ENCODE measurements at regions not wholly inside any gene's neighbourhood (a gene's known extent, or its start where the extent isn't known, plus 50 kb on each side); places are given as distances from the start of the nearest gene placed in this dataset.

GRCh38 chr17:77332981-77333685 is 192.4 kb downstream of the SEC14L1 start (continued):
- TF ChIP-seq RCOR1 (IDR thresholded peaks at IDR 0.05; ENCODE audit: borderline replicate concordance in 1 of 2, low read depth in 2 of 2, low read length in 2 of 2) (peak in 1 of 2 experiments; percentile 18; a peak in 1 of 4 replicates), ADNP (tag; IDR thresholded peaks at IDR 0.05) (no peak)

DNA sequence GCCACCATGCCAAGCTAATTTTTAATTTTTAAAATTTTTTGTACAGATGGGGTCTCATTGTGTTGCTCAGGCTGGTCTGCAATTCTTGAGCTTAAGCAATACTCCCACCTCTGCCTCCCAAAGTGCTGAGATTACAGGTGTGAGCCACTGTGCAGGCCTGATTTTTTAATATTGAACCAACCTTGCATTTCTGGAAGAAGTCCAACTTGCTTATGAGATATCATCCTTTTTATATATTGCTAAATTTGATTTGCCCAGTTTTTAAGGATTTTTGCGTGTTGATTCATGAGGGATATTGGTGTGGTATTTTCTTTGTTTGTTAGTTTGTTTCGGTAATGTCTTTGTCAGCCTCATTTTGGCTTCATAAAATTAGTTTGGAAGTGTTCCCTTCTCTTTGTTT is 196.4 kb downstream of the SEC14L1 start:
- no peak overlapping the region for H2AFZ ChIP-seq (ENCODE audit: low read depth, low read length)
- TF ChIP-seq HDAC1 (IDR thresholded peaks at IDR 0.05) (no peak), HMGN3 (IDR thresholded peaks at IDR 0.05; ENCODE audit: borderline replicate concordance, extremely low read depth, insufficient read length, low read depth, low read length) (no peak), ZNF324 (CRISPR knock-in tag; IDR thresholded peaks at IDR 0.05) (peak; percentile 90), BCOR (IDR thresholded peaks at IDR 0.05) (no peak), NFIC (IDR thresholded peaks at IDR 0.05) (peak; percentile 78), BDP1 (IDR thresholded peaks at IDR 0.05; ENCODE audit: insufficient read depth, insufficient read length) (no peak), KAT8 (IDR thresholded peaks at IDR 0.05; ENCODE audit: low read depth) (no peak), MAFF (IDR thresholded peaks at IDR 0.05; ENCODE audit: low read length) (no peak), GATAD2B (IDR thresholded peaks at IDR 0.05; ENCODE audit: borderline replicate concordance) (no peak), ZNF785 (CRISPR knock-in tag; IDR thresholded peaks at IDR 0.05) (no peak), RBFOX2 (IDR thresholded peaks at IDR 0.05; ENCODE audit: low read depth, low read length) (no peak), XRCC3 (IDR thresholded peaks at IDR 0.05) (no peak), NBN (IDR thresholded peaks at IDR 0.05; ENCODE audit: low read depth) (no peak), HDAC3 (IDR thresholded peaks at IDR 0.05; ENCODE audit: borderline replicate concordance, partially characterized antibody) (no peak)
- TF ChIP-seq, protein P1, sequence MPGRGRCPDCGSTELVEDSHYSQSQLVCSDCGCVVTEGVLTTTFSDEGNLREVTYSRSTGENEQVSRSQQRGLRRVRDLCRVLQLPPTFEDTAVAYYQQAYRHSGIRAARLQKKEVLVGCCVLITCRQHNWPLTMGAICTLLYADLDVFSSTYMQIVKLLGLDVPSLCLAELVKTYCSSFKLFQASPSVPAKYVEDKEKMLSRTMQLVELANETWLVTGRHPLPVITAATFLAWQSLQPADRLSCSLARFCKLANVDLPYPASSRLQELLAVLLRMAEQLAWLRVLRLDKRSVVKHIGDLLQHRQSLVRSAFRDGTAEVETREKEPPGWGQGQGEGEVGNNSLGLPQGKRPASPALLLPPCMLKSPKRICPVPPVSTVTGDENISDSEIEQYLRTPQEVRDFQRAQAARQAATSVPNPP (IDR thresholded peaks at IDR 0.05; ENCODE audit: borderline replicate concordance, insufficient read depth, insufficient read length): no peak
- TF ChIP-seq, protein P2, sequence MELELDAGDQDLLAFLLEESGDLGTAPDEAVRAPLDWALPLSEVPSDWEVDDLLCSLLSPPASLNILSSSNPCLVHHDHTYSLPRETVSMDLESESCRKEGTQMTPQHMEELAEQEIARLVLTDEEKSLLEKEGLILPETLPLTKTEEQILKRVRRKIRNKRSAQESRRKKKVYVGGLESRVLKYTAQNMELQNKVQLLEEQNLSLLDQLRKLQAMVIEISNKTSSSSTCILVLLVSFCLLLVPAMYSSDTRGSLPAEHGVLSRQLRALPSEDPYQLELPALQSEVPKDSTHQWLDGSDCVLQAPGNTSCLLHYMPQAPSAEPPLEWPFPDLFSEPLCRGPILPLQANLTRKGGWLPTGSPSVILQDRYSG (tag; conservative IDR thresholded peaks at IDR 0.05; ENCODE audit: low read depth): no peak
- TF ChIP-seq, protein P3, sequence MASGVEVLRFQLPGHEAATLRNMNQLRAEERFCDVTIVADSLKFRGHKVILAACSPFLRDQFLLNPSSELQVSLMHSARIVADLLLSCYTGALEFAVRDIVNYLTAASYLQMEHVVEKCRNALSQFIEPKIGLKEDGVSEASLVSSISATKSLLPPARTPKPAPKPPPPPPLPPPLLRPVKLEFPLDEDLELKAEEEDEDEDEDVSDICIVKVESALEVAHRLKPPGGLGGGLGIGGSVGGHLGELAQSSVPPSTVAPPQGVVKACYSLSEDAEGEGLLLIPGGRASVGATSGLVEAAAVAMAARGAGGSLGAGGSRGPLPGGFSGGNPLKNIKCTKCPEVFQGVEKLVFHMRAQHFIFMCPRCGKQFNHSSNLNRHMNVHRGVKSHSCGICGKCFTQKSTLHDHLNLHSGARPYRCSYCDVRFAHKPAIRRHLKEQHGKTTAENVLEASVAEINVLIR (CRISPR knock-in tag; IDR thresholded peaks at IDR 0.05): no peak
- no peak overlapping the region for H3K27ac ChIP-seq (ENCODE audit: extremely low read depth, low read depth, low read length)
- in situ Hi-C loops (cut with MboI): no loop called here
- H3K4me1 ChIP-seq (replicated peaks in 1 of 2; ENCODE audit: control insufficient read depth in 2 of 2, insufficient read depth in 2 of 2, low read length in 2 of 2): peaks cover 0 to 1% of the 10 kb centered on the region in 2 experiments; a peak in 1 of 5 replicates
- intact Hi-C loops (cut with micrococcal nuclease): no loop called here
- WGBS (ENCODE audit: insufficient coverage, low coverage, missing lambda C conversion rate): 94% methylated on average over 2 of the region's 2 CpGs
- FAIRE-seq (no peak), ATAC-seq (no peak), DNase-seq (ENCODE audit: extremely low read depth in 1 of 4, low spot score in 3 of 4) (no peak)
- H3K27me3 ChIP-seq (ENCODE audit: control insufficient read depth in 2 of 2, insufficient read depth in 2 of 2, low read length in 2 of 2): no peaks in the 10 kb centered on the region
- no peaks in the 10 kb centered on the region for H3K9me1 ChIP-seq (ENCODE audit: control insufficient read depth, insufficient read depth, low read length)
- peaks cover 4% of the 10 kb centered on the region; the same call in 1 of the 2 replicates for H3K9me3 ChIP-seq (replicated peaks; ENCODE audit: control insufficient read depth, insufficient read depth, low read depth, low read length)
- no peak overlapping the region for H3K4me2 ChIP-seq (ENCODE audit: insufficient read depth, low read length)
- ChIA-PET CTCF (ENCODE audit: low intra/inter-chr PET ratio) (no interaction called here), POLR2A (no interaction called here)
- H3K4me3 ChIP-seq: no peak overlapping the region
- no TSS peak for BruUV-seq (replicated peaks)
- H3K79me2 ChIP-seq (ENCODE audit: control insufficient read depth, insufficient read depth, low read length): peaks cover 56% of the 10 kb centered on the region
- no peaks in the 10 kb centered on the region for H4K20me1 ChIP-seq (replicated peaks; ENCODE audit: control insufficient read depth, insufficient read depth, low read length)
- no peak overlapping the region for H3K9ac ChIP-seq (ENCODE audit: insufficient read depth in 1 of 2, low read depth in 2 of 2, low read length in 2 of 2)
- no peaks in the 10 kb centered on the region; the same call in 2 of the 3 replicates for H3K36me3 ChIP-seq (ENCODE audit: control insufficient read depth, insufficient read depth, low read length)
